GM12892 (cell line): ENCODE measurements at regions not wholly inside any gene's neighbourhood (a gene's known extent, or its start where the extent isn't known, plus 50 kb on each side); places are given as distances from the start of the nearest gene placed in this dataset.

Experiments
- POLR2A ChIP-seq: IDR thresholded peaks from 2 replicates; pipeline ENCODE4 v1.6.1; 2011; ENCODE audit warnings: low read depth, low read length, control low read depth
- POLR2AphosphoS5 ChIP-seq: IDR thresholded peaks from 2 replicates; pipeline ENCODE4 v1.6.1; 2011; ENCODE audit warnings: low read depth, low read length, control low read depth
- TAF1 ChIP-seq: IDR thresholded peaks from 2 replicates; pipeline ENCODE4 v1.6.1; 2011; ENCODE audit warnings: low read depth, mild to moderate bottlenecking, control low read depth, low read length, borderline replicate concordance

DNA sequence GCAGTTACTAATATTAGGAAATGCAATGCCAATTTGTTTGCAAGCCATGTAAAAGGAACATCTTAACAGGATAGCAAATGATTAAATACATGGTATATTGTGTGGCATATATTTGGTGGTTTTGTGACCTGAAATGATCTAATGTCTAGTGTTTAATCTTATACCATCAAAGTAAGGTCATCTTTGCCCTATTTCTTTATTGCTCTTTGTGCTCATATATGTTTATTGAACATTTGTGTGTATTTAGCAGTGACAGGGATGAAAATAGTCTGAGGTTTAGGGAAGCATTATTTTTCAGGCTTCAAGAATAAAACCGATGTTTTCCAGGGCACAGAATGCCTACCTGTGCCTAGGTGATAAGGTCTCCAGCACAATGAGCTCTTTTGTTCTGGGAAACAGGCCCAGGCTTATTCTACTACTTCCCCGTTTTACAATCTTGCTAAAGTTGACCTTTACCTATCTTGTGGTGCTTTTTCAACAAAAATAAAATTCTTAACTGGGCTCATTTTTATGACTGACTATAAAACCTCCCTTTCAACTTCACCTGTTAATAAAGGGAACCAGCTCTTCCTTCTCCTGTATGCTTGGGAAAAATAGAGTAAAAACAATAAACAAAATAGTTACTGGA is 105.6 kb upstream of the ANKH start:
- TF ChIP-seq POLR2A (no peak), POLR2AphosphoS5 (no peak), TAF1 (no peak)
